ENCODE measurements at regions not wholly inside any gene's neighbourhood (a gene's known extent, or its start where the extent isn't known, plus 50 kb on each side); places are given as distances from the start of the nearest gene placed in this dataset.

- Histone ChIP-seq H4K20me1 (ENCODE audit: control insufficient read depth, insufficient read depth, insufficient read length) (no peaks in the 10 kb centered on the region), H3K23ac (ENCODE audit: insufficient read length, low read depth, low read length) (no peak overlapping the region), H3T11ph (ENCODE audit: low read length) (no peak overlapping the region), H3K79me1 (ENCODE audit: insufficient read depth, low read depth, low read length, poor library complexity, severe bottlenecking) (no peaks in the 10 kb centered on the region), H3K9ac (ENCODE audit: extremely low read depth, insufficient read length, low read length) (no peak overlapping the region), H2AK5ac (ENCODE audit: insufficient read length, low read length) (no peak overlapping the region), H3K23me2 (ENCODE audit: insufficient read length, low read depth, low read length, poor library complexity, severe bottlenecking) (no peaks in the 10 kb centered on the region), H2AFZ (ENCODE audit: low read length) (no peak overlapping the region), H2BK15ac (ENCODE audit: low read depth, low read length) (no peak overlapping the region), H4K5ac (ENCODE audit: insufficient read length, low read depth, low read length) (no peak overlapping the region), H3K9me3 (ENCODE audit: control insufficient read depth, low read depth, low read length) (no peaks in the 10 kb centered on the region), H3K56ac (ENCODE audit: insufficient read length, low read depth, low read length) (no peak overlapping the region), H2BK20ac (ENCODE audit: low read depth, low read length, poor library complexity, severe bottlenecking) (no peak overlapping the region), H3K79me2 (ENCODE audit: insufficient read depth, low read length) (no peaks in the 10 kb centered on the region), H3K14ac (ENCODE audit: insufficient read depth, low read length) (no peak overlapping the region), H3K27ac (ENCODE audit: insufficient read length, low read depth, low read length) (no peak overlapping the region), H4K91ac (ENCODE audit: insufficient read length, low read depth, low read length) (no peak overlapping the region), H4K8ac (replicated peaks; ENCODE audit: insufficient read length, low read depth, low read length) (no peak overlapping the region), H2BK12ac (ENCODE audit: insufficient read length, low read depth, low read length) (no peak overlapping the region), H3K4me2 (ENCODE audit: insufficient read depth, insufficient read length, low read length) (no peak overlapping the region), H2BK5ac (ENCODE audit: insufficient read length, low read length) (no peak overlapping the region), H3K27me3 (ENCODE audit: insufficient read depth, low read length) (no peaks in the 10 kb centered on the region), H2BK120ac (ENCODE audit: low read depth, low read length, poor library complexity, severe bottlenecking) (no peak overlapping the region), H3K4me1 (ENCODE audit: insufficient read depth, low read length) (peaks cover 4% of the 10 kb centered on the region; the same call in 1 of the 2 replicates), H3K4ac (ENCODE audit: low read depth, low read length) (no peak overlapping the region), H3K18ac (ENCODE audit: insufficient read length, low read depth, low read length) (no peak overlapping the region)
- H3K27me3 Mint-ChIP-seq (ENCODE audit: low read depth): peaks cover 10% of the 10 kb centered on the region
- H3K4me1 Mint-ChIP-seq: peaks cover 14 to 15% of the 10 kb centered on the region in 2 experiments
- no CpG with 5 or more reads among the region's 3 CpGs for WGBS (ENCODE audit: extremely low coverage, insufficient read length, low lambda C conversion rate)
- DNase-seq: no peak
- no peak for TF ChIP-seq CTCF (conservative IDR thresholded peaks at IDR 0.05)
- H3K36me3 Mint-ChIP-seq (ENCODE audit: insufficient read depth in 1 of 3, low read depth in 3 of 3): peaks cover 0 to 8% (median 0%) of the 10 kb centered on the region in 3 experiments; a peak in 3 of 7 replicates
- no peak overlapping the region for H3K27ac Mint-ChIP-seq
- peaks cover 7 to 14% of the 10 kb centered on the region in 2 experiments; a peak in 4 of 5 replicates for H3K9me3 Mint-ChIP-seq
- H3K4me3 Mint-ChIP-seq: no peak overlapping the region
Measured at GRCh38 chr15:68512598-68512997, 66.2 kb upstream of the CORO2B start.

Data from H9 (cell line).